ENCODE measurements at regions not wholly inside any gene's neighbourhood (a gene's known extent, or its start where the extent isn't known, plus 50 kb on each side); places are given as distances from the start of the nearest gene placed in this dataset.

DNA sequence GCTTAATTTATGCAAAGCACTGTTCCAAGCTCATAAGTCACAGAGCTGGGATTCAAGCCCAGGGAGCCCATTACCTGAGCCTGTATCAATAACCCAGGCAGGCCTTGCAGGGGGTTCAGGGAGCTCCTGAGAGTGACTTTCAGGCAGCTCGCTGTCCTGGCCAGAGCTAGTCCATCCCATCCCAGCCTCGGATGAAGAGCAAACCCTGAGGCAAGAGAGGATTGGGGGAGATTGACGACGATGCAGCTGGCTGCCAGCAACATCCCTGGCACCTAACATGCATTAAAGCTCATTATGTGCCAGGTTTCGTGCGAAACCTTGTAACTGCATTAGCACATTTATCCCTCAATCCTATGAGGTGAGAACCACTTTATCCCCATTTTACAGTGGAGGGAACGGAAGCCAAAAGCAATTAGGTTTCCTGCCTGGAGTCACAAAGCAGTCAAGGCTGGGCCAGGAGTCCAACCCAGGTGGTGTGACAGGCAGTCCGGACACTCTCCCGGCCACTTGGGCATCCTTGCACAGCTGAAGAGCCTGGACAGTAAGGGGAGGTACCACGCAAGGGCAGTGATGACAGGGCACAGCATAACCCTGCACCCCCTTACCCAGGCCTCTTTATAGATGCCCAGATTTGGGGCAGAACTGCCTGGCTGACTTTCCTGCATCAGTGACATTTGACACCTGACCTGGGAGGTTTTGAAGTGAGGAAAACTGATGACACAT, 129.8 kb upstream of the CHST15 start:
- TF ChIP-seq EZH2 (IDR thresholded peaks at IDR 0.05; ENCODE audit: low read length, unreplicated experiment) (no peak), CTCF (conservative IDR thresholded peaks at IDR 0.05; ENCODE audit: low read depth, low read length) (no peak)
